GM23338 (cell line): ENCODE measurements at regions not wholly inside any gene's neighbourhood (a gene's known extent, or its start where the extent isn't known, plus 50 kb on each side); places are given as distances from the start of the nearest gene placed in this dataset.

ENCODE experiments used
- ATAC-seq: fragments of 200-7000 bp; cut with Tn5 transposase; 3 replicates; pipeline ENCODE4 v1.9.1; 2020
- DNase-seq: peaks from one replicate; pipeline ENCODE4 v3.0.0-alpha.2; 2015; ENCODE audit warnings: low spot score
- H2AFZ ChIP-seq: fragments of 200-600 bp; sonication (generic); 2 replicates; pipeline ENCODE4 v1.8.0; 2016; ENCODE audit warnings: antibody characterized with exemption, mild to moderate bottlenecking, moderate library complexity
- H3F3A ChIP-seq: fragments of 200-600 bp; sonication (generic); replicated peaks from 2 replicates; pipeline ENCODE4 v1.8.0; 2017; ENCODE audit warnings: antibody characterized with exemption, mixed run types, low read depth
- H3K27ac ChIP-seq: fragments of 200-600 bp; sonication (generic); 2 replicates; pipeline ENCODE4 v1.6.1; 2016; ENCODE audit warnings: low read depth
- H3K27me3 ChIP-seq: fragments of 200-600 bp; sonication (generic); 2 replicates; pipeline ENCODE4 v1.8.0; 2016; ENCODE audit warnings: mild to moderate bottlenecking, mixed run types, moderate library complexity; ENCODE audit not compliant: insufficient read depth
- H3K36me3 ChIP-seq: fragments of 200-600 bp; sonication (generic); 2 replicates; pipeline ENCODE4 v1.8.0; 2016; ENCODE audit warnings: mild to moderate bottlenecking; ENCODE audit not compliant: insufficient read depth
- H3K4me1 ChIP-seq: fragments of 200-600 bp; sonication (generic); 2 replicates; pipeline ENCODE4 v1.8.0; 2016; ENCODE audit warnings: mild to moderate bottlenecking, moderate library complexity; ENCODE audit not compliant: insufficient read depth
- H3K4me2 ChIP-seq: fragments of 200-600 bp; sonication (generic); 2 replicates; pipeline ENCODE4 v1.7.1; 2017; ENCODE audit warnings: mixed run types
- H3K4me3 ChIP-seq: fragments of 200-600 bp; sonication (generic); 2 replicates; pipeline ENCODE4 v1.6.1; 2016; ENCODE audit warnings: mixed run types
- H3K79me2 ChIP-seq: fragments of 200-600 bp; sonication (generic); replicated peaks from 2 replicates; pipeline ENCODE4 v1.8.0; 2017; ENCODE audit warnings: mild to moderate bottlenecking; ENCODE audit not compliant: insufficient read depth
- H3K9me2 ChIP-seq: fragments of 200-600 bp; sonication (generic); 2 replicates; pipeline ENCODE4 v1.8.0; 2017; ENCODE audit not compliant: insufficient read depth
- H4K20me1 ChIP-seq: fragments of 200-600 bp; sonication (generic); replicated peaks from 2 replicates; pipeline ENCODE4 v1.8.0; 2017; ENCODE audit warnings: mild to moderate bottlenecking; ENCODE audit not compliant: insufficient read depth
- H3K27ac Mint-ChIP-seq: 2 replicates; pipeline ENCODE4 v1.8.0; 2020; ENCODE audit warnings: inconsistent platforms, mild to moderate bottlenecking, moderate library complexity, mixed read lengths
- H3K27me3 Mint-ChIP-seq: 3 replicates; pipeline ENCODE4 v1.8.0; 2022; ENCODE audit warnings: low read depth, mild to moderate bottlenecking, moderate library complexity, mixed read lengths, inconsistent platforms; ENCODE audit not compliant: insufficient read depth, poor library complexity
- H3K36me3 Mint-ChIP-seq: 3 replicates; pipeline ENCODE4 v1.8.0; 2021; ENCODE audit warnings: low read depth, mild to moderate bottlenecking, inconsistent platforms, moderate library complexity, mixed read lengths
- H3K4me1 Mint-ChIP-seq: 3 replicates; pipeline ENCODE4 v1.8.0; 2020; ENCODE audit warnings: mild to moderate bottlenecking, inconsistent platforms, mixed read lengths
- H3K4me3 Mint-ChIP-seq: 3 replicates; pipeline ENCODE4 v1.8.0; 2021; ENCODE audit warnings: moderate library complexity, mild to moderate bottlenecking, inconsistent platforms, mixed read lengths
- H3K9me3 Mint-ChIP-seq: 3 replicates; pipeline ENCODE4 v1.8.0; 2020; ENCODE audit warnings: moderate library complexity, mild to moderate bottlenecking, inconsistent platforms, mixed read lengths
- CREB1 ChIP-seq: fragments of 250-450 bp; sonication (Bioruptor Pico); IDR thresholded peaks from 2 replicates; pipeline ENCODE4 v1.5.0; 2020; ENCODE audit warnings: low read depth, mild to moderate bottlenecking, moderate library complexity
- EZH2 ChIP-seq: fragments of 200-600 bp; sonication (generic); IDR thresholded peaks from one replicate; pipeline ENCODE4 v1.8.0; 2017; ENCODE audit warnings: antibody characterized with exemption, mild to moderate bottlenecking, low read depth; ENCODE audit not compliant: unreplicated experiment
- EZH2phosphoT487 ChIP-seq: fragments of 200-600 bp; sonication (generic); IDR thresholded peaks from one replicate; pipeline ENCODE4 v1.8.1; 2018; ENCODE audit warnings: antibody characterized with exemption; ENCODE audit not compliant: unreplicated experiment
- JUNB ChIP-seq: IDR thresholded peaks from one replicate; pipeline ENCODE4 v1.6.1; 2016; ENCODE audit warnings: antibody characterized with exemption; ENCODE audit not compliant: unreplicated experiment
- NANOG ChIP-seq: IDR thresholded peaks from 2 replicates; pipeline ENCODE4 v1.6.1; 2016; ENCODE audit warnings: antibody characterized with exemption, borderline replicate concordance
- POLR2AphosphoS5 ChIP-seq: IDR thresholded peaks from 2 replicates; pipeline ENCODE4 v1.6.1; 2016; ENCODE audit warnings: antibody characterized with exemption, low read depth
- STAT1 ChIP-seq: IDR thresholded peaks from one replicate; pipeline ENCODE4 v1.6.1; 2016; ENCODE audit warnings: antibody characterized with exemption; ENCODE audit not compliant: unreplicated experiment
- ZNF114 ChIP-seq: fragments of 250-450 bp; sonication (Bioruptor Pico); IDR thresholded peaks from 2 replicates; pipeline ENCODE4 v1.5.0; 2020; ENCODE audit warnings: mild to moderate bottlenecking, moderate library complexity
- ZNF331 ChIP-seq: fragments of 250-450 bp; sonication (Bioruptor Pico); IDR thresholded peaks from 2 replicates; pipeline ENCODE4 v1.5.0; 2020; ENCODE audit warnings: low read depth, mild to moderate bottlenecking, moderate library complexity
- TF ChIP-seq, protein P1 (sequence below): IDR thresholded peaks from 2 replicates; pipeline ENCODE4 v1.6.1; 2016; ENCODE audit warnings: antibody characterized with exemption
- TF ChIP-seq, protein P2 (sequence below): fragments of 250-450 bp; sonication (Bioruptor Pico); IDR thresholded peaks from 2 replicates; pipeline ENCODE4 v1.5.0; 2020; ENCODE audit warnings: mild to moderate bottlenecking, moderate library complexity
- TF ChIP-seq, protein P3 (sequence below): IDR thresholded peaks from one replicate; pipeline ENCODE4 v1.6.1; 2018; ENCODE audit warnings: antibody characterized with exemption; ENCODE audit not compliant: unreplicated experiment
- TF ChIP-seq, protein P4 (sequence below), 2 experiments: fragments of 200-600 bp in 1 of 2; sonication (generic) in 1 of 2; conservative IDR thresholded peaks; 2 replicates each; pipeline versions ENCODE4 v1.5.1 to v1.6.1; 2016 to 2017; ENCODE audit warnings: antibody characterized with exemption in 2 of 2, low read depth in 2 of 2, mild to moderate bottlenecking in 2 of 2, moderate library complexity in 1 of 2

DNA sequence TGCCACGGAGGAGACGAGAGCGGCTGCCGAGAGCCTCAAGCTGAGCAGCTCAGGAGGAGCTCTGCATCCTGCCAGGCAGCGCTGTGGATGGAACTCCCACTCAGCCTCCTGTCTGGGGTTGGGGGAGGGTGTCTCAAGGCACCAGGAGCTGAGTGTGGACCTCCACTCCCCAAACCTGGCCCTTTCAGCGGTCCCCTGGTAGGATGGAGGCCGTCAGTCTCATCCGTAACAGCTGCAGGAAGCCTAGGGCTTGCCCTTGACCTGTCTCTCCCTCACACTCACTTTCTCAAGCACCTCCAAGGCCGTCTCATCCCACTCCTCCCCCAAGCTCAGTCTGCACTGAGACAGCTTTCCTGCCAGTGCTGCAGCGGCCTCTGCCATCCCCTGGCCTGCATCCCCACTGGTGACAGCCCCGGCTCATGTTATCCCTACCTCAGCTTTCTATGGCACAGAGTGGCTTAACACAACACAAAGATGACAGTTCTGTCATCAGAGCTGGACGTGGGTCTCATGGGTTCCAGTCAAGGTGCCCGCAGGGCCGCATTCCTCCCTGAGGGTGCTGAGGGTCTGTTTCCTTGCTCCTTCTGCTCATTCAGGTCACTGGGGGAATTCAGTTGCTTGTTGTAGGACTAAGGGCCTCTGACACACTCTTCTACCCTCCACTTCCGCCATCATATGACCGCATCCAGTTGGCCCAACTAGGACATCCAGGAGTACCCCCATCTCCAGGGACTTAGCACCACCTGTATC is 341.9 kb upstream of the B3GAT1 start:
- Histone ChIP-seq H2AFZ (no peak overlapping the region), H3F3A (no peaks in the 10 kb centered on the region), H3K4me3 (no peak overlapping the region), H3K27me3 (no peaks in the 10 kb centered on the region), H3K79me2 (no peaks in the 10 kb centered on the region), H4K20me1 (no peaks in the 10 kb centered on the region), H3K4me2 (no peak overlapping the region), H3K36me3 (no peaks in the 10 kb centered on the region), H3K27ac (no peak overlapping the region), H3K9me2 (peaks cover 4% of the 10 kb centered on the region), H3K4me1 (peaks cover 7% of the 10 kb centered on the region; the same call in 1 of the 2 replicates)
- no peak for ATAC-seq
- Mint-ChIP-seq H3K4me3 (no peak overlapping the region), H3K9me3 (peaks cover 8% of the 10 kb centered on the region), H3K27ac (no peak overlapping the region), H3K27me3 (peaks cover 12% of the 10 kb centered on the region), H3K4me1 (peaks cover 17% of the 10 kb centered on the region), H3K36me3 (peaks cover 6% of the 10 kb centered on the region; the same call in 2 of the 3 replicates)
- DNase-seq: no peak
- TF ChIP-seq JUNB (no peak), EZH2 (no peak), POLR2AphosphoS5 (no peak), ZNF331 (CRISPR knock-in tag) (no peak), NANOG (no peak), EZH2phosphoT487 (no peak), ZNF114 (CRISPR knock-in tag) (no peak), STAT1 (no peak), CREB1 (CRISPR knock-in tag) (no peak)
- TF ChIP-seq, protein P1, sequence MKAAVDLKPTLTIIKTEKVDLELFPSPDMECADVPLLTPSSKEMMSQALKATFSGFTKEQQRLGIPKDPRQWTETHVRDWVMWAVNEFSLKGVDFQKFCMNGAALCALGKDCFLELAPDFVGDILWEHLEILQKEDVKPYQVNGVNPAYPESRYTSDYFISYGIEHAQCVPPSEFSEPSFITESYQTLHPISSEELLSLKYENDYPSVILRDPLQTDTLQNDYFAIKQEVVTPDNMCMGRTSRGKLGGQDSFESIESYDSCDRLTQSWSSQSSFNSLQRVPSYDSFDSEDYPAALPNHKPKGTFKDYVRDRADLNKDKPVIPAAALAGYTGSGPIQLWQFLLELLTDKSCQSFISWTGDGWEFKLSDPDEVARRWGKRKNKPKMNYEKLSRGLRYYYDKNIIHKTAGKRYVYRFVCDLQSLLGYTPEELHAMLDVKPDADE: no peak
- TF ChIP-seq, protein P2, sequence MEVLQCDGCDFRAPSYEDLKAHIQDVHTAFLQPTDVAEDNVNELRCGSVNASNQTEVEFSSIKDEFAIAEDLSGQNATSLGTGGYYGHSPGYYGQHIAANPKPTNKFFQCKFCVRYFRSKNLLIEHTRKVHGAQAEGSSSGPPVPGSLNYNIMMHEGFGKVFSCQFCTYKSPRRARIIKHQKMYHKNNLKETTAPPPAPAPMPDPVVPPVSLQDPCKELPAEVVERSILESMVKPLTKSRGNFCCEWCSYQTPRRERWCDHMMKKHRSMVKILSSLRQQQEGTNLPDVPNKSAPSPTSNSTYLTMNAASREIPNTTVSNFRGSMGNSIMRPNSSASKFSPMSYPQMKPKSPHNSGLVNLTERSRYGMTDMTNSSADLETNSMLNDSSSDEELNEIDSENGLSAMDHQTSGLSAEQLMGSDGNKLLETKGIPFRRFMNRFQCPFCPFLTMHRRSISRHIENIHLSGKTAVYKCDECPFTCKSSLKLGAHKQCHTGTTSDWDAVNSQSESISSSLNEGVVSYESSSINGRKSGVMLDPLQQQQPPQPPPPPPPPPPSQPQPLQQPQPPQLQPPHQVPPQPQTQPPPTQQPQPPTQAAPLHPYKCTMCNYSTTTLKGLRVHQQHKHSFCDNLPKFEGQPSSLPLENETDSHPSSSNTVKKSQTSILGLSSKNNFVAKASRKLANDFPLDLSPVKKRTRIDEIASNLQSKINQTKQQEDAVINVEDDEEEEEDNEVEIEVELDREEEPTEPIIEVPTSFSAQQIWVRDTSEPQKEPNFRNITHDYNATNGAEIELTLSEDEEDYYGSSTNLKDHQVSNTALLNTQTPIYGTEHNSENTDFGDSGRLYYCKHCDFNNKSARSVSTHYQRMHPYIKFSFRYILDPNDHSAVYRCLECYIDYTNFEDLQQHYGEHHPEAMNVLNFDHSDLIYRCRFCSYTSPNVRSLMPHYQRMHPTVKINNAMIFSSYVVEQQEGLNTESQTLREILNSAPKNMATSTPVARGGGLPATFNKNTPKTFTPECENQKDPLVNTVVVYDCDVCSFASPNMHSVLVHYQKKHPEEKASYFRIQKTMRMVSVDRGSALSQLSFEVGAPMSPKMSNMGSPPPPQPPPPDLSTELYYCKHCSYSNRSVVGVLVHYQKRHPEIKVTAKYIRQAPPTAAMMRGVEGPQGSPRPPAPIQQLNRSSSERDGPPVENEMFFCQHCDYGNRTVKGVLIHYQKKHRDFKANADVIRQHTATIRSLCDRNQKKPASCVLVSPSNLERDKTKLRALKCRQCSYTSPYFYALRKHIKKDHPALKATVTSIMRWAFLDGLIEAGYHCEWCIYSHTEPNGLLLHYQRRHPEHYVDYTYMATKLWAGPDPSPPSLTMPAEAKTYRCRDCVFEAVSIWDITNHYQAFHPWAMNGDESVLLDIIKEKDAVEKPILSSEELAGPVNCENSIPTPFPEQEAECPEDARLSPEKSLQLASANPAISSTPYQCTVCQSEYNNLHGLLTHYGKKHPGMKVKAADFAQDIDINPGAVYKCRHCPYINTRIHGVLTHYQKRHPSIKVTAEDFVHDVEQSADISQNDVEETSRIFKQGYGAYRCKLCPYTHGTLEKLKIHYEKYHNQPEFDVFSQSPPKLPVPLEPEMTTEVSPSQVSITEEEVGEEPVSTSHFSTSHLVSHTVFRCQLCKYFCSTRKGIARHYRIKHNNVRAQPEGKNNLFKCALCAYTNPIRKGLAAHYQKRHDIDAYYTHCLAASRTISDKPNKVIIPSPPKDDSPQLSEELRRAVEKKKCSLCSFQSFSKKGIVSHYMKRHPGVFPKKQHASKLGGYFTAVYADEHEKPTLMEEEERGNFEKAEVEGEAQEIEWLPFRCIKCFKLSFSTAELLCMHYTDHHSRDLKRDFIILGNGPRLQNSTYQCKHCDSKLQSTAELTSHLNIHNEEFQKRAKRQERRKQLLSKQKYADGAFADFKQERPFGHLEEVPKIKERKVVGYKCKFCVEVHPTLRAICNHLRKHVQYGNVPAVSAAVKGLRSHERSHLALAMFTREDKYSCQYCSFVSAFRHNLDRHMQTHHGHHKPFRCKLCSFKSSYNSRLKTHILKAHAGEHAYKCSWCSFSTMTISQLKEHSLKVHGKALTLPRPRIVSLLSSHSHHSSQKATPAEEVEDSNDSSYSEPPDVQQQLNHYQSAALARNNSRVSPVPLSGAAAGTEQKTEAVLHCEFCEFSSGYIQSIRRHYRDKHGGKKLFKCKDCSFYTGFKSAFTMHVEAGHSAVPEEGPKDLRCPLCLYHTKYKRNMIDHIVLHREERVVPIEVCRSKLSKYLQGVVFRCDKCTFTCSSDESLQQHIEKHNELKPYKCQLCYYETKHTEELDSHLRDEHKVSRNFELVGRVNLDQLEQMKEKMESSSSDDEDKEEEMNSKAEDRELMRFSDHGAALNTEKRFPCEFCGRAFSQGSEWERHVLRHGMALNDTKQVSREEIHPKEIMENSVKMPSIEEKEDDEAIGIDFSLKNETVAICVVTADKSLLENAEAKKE: no peak
- TF ChIP-seq, protein P3, sequence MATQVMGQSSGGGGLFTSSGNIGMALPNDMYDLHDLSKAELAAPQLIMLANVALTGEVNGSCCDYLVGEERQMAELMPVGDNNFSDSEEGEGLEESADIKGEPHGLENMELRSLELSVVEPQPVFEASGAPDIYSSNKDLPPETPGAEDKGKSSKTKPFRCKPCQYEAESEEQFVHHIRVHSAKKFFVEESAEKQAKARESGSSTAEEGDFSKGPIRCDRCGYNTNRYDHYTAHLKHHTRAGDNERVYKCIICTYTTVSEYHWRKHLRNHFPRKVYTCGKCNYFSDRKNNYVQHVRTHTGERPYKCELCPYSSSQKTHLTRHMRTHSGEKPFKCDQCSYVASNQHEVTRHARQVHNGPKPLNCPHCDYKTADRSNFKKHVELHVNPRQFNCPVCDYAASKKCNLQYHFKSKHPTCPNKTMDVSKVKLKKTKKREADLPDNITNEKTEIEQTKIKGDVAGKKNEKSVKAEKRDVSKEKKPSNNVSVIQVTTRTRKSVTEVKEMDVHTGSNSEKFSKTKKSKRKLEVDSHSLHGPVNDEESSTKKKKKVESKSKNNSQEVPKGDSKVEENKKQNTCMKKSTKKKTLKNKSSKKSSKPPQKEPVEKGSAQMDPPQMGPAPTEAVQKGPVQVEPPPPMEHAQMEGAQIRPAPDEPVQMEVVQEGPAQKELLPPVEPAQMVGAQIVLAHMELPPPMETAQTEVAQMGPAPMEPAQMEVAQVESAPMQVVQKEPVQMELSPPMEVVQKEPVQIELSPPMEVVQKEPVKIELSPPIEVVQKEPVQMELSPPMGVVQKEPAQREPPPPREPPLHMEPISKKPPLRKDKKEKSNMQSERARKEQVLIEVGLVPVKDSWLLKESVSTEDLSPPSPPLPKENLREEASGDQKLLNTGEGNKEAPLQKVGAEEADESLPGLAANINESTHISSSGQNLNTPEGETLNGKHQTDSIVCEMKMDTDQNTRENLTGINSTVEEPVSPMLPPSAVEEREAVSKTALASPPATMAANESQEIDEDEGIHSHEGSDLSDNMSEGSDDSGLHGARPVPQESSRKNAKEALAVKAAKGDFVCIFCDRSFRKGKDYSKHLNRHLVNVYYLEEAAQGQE: no peak
- TF ChIP-seq, protein P4, sequence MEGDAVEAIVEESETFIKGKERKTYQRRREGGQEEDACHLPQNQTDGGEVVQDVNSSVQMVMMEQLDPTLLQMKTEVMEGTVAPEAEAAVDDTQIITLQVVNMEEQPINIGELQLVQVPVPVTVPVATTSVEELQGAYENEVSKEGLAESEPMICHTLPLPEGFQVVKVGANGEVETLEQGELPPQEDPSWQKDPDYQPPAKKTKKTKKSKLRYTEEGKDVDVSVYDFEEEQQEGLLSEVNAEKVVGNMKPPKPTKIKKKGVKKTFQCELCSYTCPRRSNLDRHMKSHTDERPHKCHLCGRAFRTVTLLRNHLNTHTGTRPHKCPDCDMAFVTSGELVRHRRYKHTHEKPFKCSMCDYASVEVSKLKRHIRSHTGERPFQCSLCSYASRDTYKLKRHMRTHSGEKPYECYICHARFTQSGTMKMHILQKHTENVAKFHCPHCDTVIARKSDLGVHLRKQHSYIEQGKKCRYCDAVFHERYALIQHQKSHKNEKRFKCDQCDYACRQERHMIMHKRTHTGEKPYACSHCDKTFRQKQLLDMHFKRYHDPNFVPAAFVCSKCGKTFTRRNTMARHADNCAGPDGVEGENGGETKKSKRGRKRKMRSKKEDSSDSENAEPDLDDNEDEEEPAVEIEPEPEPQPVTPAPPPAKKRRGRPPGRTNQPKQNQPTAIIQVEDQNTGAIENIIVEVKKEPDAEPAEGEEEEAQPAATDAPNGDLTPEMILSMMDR (conservative IDR thresholded peaks at IDR 0.05; ENCODE audit: low read depth in 2 of 2): no peak
